Muscle of leg (tissue), 3 donors: ENCODE measurements at regions not wholly inside any gene's neighbourhood (a gene's known extent, or its start where the extent isn't known, plus 50 kb on each side); places are given as distances from the start of the nearest gene placed in this dataset.
"Not testable (repeated sequence)": the region's sequence is repeated elsewhere in the genome, so short reads cannot be mapped to it uniquely, and the experiment has no call there.

Source experiments
- DNase-seq: peaks from one replicate; pipeline ENCODE4 v3.0.0; 2013
- H3K27ac ChIP-seq: one replicate; pipeline ENCODE4 v1.5.1; 2013; ENCODE audit warnings: mild to moderate bottlenecking, low read length, control low read depth
- H3K27me3 ChIP-seq: one replicate; pipeline ENCODE4 v1.6.1; 2013; ENCODE audit warnings: low read length; ENCODE audit not compliant: control insufficient read depth, insufficient read depth
- H3K36me3 ChIP-seq: one replicate; pipeline ENCODE4 v1.6.1; 2013; ENCODE audit warnings: low read length; ENCODE audit not compliant: control insufficient read depth, insufficient read depth
- H3K4me1 ChIP-seq: one replicate; pipeline ENCODE4 v1.6.1; 2013; ENCODE audit warnings: low read length; ENCODE audit not compliant: control insufficient read depth, insufficient read depth
- H3K4me3 ChIP-seq: one replicate; pipeline ENCODE4 v1.5.1; 2013; ENCODE audit warnings: low read length, control low read depth
- H3K9me3 ChIP-seq: replicated peaks from 2 replicates; pipeline ENCODE4 v1.6.1; 2013; ENCODE audit warnings: low read depth, low read length; ENCODE audit not compliant: control insufficient read depth
- WGBS: methylation state at CpG from one replicate; pipeline ENCODE4 v1.1.5; 2013; ENCODE audit warnings: missing lambda C conversion rate; ENCODE audit not compliant: insufficient coverage; 5-methylcytosine and 5-hydroxymethylcytosine counted together

GRCh38 chr6:168995526-168996355 is 257.9 kb downstream of the THBS2 start:
- Histone ChIP-seq H3K27me3 (no peaks in the 10 kb centered on the region), H3K4me3 (no peak overlapping the region), H3K36me3 (no peaks in the 10 kb centered on the region), H3K27ac (no peak overlapping the region), H3K9me3 (no peaks in the 10 kb centered on the region), H3K4me1 (no peaks in the 10 kb centered on the region)
- no peak for DNase-seq
- WGBS = 77% methylated on average over 21 of the region's 29 CpGs

- H3K27ac ChIP-seq = no peak overlapping the region
- H3K36me3 ChIP-seq = no peaks in the 10 kb centered on the region
- peaks cover 3% of the 10 kb centered on the region for H3K4me1 ChIP-seq
- H3K9me3 ChIP-seq = no peaks in the 10 kb centered on the region
- H3K4me3 ChIP-seq = no peak overlapping the region
- no peak for DNase-seq
- H3K27me3 ChIP-seq = no peaks in the 10 kb centered on the region
- 77% methylated on average over 2 of the region's 5 CpGs for WGBS
Measured at GRCh38 chr6:168994956-168995355, 258.7 kb downstream of the THBS2 start.

- H3K9me3 ChIP-seq = no peaks in the 10 kb centered on the region
- no peaks in the 10 kb centered on the region for H3K27me3 ChIP-seq
- no peaks in the 10 kb centered on the region for H3K36me3 ChIP-seq
- H3K27ac ChIP-seq = no peak overlapping the region
- no peak overlapping the region for H3K4me3 ChIP-seq
- WGBS = no CpG with 5 or more reads among the region's 11 CpGs
- no peak for DNase-seq
- peaks cover 3% of the 10 kb centered on the region for H3K4me1 ChIP-seq
Measured at GRCh38 chr6:168992446-168993144, 261.1 kb downstream of the THBS2 start.

GRCh38 chr6:168991695-168992094 is 262.0 kb downstream of the THBS2 start:
- not testable (repeated sequence) for H3K9me3 ChIP-seq, DNase-seq, H3K27ac ChIP-seq, H3K27me3 ChIP-seq, H3K36me3 ChIP-seq, H3K4me3 ChIP-seq, H3K4me1 ChIP-seq
- 93% methylated on average over 15 of the region's 17 CpGs for WGBS

- H3K27me3 ChIP-seq = no peaks in the 10 kb centered on the region
- H3K4me1 ChIP-seq = peaks cover 3% of the 10 kb centered on the region
- no peak overlapping the region for H3K4me3 ChIP-seq
- DNase-seq = peak; percentile 78
- H3K36me3 ChIP-seq = no peaks in the 10 kb centered on the region
- H3K9me3 ChIP-seq = no peaks in the 10 kb centered on the region
- peak overlapping the region; percentile 52 for H3K27ac ChIP-seq
- 83% methylated on average over 15 of the region's 22 CpGs for WGBS
Measured at GRCh38 chr6:168990019-168990751, 263.5 kb downstream of the THBS2 start.

GRCh38 chr6:168989421-168989820 is 264.2 kb downstream of the THBS2 start:
- no peaks in the 10 kb centered on the region for H3K27me3 ChIP-seq
- peaks cover 3% of the 10 kb centered on the region for H3K4me1 ChIP-seq
- H3K4me3 ChIP-seq = no peak overlapping the region
- DNase-seq = no peak
- no peaks in the 10 kb centered on the region for H3K9me3 ChIP-seq
- 43% methylated on average over 1 of the region's 5 CpGs for WGBS
- no peaks in the 10 kb centered on the region for H3K36me3 ChIP-seq
- H3K27ac ChIP-seq = no peak overlapping the region

- H3K27ac ChIP-seq = no peak overlapping the region
- H3K4me3 ChIP-seq = no peak overlapping the region
- H3K36me3 ChIP-seq = no peaks in the 10 kb centered on the region
- no CpG with 5 or more reads among the region's 2 CpGs for WGBS
- H3K27me3 ChIP-seq = no peaks in the 10 kb centered on the region
- DNase-seq = peak; percentile 43
- peaks cover 3% of the 10 kb centered on the region for H3K4me1 ChIP-seq
- no peaks in the 10 kb centered on the region for H3K9me3 ChIP-seq
Measured at GRCh38 chr6:168988801-168989200, 264.8 kb downstream of the THBS2 start.

GRCh38 chr6:168988280-168988679 is 265.4 kb downstream of the THBS2 start:
- no peak overlapping the region for H3K27ac ChIP-seq
- no peaks in the 10 kb centered on the region for H3K36me3 ChIP-seq
- H3K4me3 ChIP-seq = no peak overlapping the region
- DNase-seq = no peak
- peaks cover 3% of the 10 kb centered on the region for H3K4me1 ChIP-seq
- 93% methylated on average over 3 of the region's 6 CpGs for WGBS
- no peaks in the 10 kb centered on the region for H3K27me3 ChIP-seq
- H3K9me3 ChIP-seq = no peaks in the 10 kb centered on the region

- WGBS = 100% methylated on average over 1 of the region's 4 CpGs
- no peaks in the 10 kb centered on the region for H3K27me3 ChIP-seq
- H3K4me1 ChIP-seq = peaks cover 3% of the 10 kb centered on the region
- H3K9me3 ChIP-seq = peaks cover 6% of the 10 kb centered on the region
- no peak overlapping the region for H3K27ac ChIP-seq
- H3K36me3 ChIP-seq = no peaks in the 10 kb centered on the region
- no peak for DNase-seq
- no peak overlapping the region for H3K4me3 ChIP-seq
Measured at GRCh38 chr6:168985705-168986104, 267.9 kb downstream of the THBS2 start.

GRCh38 chr6:168983925-168984324 is 269.7 kb downstream of the THBS2 start:
- no peak overlapping the region for H3K4me3 ChIP-seq

More at GRCh38 chr6:168983925-168984324, 269.7 kb downstream of the THBS2 start:
- Histone ChIP-seq H3K36me3 (no peaks in the 10 kb centered on the region), H3K27ac (no peak overlapping the region), H3K4me1 (no peaks in the 10 kb centered on the region), H3K27me3 (no peaks in the 10 kb centered on the region), H3K9me3 (peaks cover 11% of the 10 kb centered on the region)
- DNase-seq = no peak
- WGBS = no CpG with 5 or more reads among the region's 4 CpGs
